GM12874 (cell line): ENCODE measurements at regions not wholly inside any gene's neighbourhood (a gene's known extent, or its start where the extent isn't known, plus 50 kb on each side); places are given as distances from the start of the nearest gene placed in this dataset.
A peak's percentile ranks its signal among the peaks of the same experiment; 100 is the strongest.

Experiments used
- TF ChIP-seq, protein P1 (sequence below): IDR thresholded peaks from 2 replicates; pipeline ENCODE4 v1.5.1; 2011; ENCODE audit warnings: low read depth, mild to moderate bottlenecking, control low read depth, low read length, moderate library complexity; ENCODE audit not compliant: insufficient read depth

DNA sequence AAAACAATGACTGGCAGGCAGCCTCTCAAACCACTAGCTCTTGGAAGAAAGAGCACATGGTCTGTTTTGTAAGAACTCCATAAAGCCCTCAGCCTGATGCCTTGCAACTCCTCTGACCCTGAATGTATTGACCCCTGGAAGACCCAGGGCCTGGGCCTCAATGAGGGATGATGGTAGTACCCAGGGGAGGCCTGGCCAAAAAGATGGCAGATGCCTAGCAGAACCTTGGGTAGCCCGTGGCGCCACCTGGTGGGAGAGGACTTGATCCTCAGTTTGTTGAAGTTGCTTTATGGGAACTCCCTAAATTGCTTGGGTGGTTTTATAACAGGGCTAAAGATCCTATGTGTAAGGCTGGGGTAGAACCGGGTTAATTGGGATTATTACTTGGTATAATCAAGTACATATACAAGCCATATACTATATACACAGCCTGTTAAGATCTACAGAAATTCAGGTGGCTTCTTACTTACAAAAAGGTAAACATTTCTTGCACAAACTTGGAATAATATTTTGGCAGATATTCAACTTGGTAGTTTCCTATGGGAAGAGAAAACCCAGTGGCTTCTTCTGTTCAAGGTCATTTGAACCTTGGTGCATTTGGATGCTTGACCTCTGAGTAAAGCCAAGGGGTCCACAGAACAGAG lies 95.8 kb upstream of the CACUL1 start:
- TF ChIP-seq, protein P1, sequence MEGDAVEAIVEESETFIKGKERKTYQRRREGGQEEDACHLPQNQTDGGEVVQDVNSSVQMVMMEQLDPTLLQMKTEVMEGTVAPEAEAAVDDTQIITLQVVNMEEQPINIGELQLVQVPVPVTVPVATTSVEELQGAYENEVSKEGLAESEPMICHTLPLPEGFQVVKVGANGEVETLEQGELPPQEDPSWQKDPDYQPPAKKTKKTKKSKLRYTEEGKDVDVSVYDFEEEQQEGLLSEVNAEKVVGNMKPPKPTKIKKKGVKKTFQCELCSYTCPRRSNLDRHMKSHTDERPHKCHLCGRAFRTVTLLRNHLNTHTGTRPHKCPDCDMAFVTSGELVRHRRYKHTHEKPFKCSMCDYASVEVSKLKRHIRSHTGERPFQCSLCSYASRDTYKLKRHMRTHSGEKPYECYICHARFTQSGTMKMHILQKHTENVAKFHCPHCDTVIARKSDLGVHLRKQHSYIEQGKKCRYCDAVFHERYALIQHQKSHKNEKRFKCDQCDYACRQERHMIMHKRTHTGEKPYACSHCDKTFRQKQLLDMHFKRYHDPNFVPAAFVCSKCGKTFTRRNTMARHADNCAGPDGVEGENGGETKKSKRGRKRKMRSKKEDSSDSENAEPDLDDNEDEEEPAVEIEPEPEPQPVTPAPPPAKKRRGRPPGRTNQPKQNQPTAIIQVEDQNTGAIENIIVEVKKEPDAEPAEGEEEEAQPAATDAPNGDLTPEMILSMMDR: peak; percentile 69

DNA sequence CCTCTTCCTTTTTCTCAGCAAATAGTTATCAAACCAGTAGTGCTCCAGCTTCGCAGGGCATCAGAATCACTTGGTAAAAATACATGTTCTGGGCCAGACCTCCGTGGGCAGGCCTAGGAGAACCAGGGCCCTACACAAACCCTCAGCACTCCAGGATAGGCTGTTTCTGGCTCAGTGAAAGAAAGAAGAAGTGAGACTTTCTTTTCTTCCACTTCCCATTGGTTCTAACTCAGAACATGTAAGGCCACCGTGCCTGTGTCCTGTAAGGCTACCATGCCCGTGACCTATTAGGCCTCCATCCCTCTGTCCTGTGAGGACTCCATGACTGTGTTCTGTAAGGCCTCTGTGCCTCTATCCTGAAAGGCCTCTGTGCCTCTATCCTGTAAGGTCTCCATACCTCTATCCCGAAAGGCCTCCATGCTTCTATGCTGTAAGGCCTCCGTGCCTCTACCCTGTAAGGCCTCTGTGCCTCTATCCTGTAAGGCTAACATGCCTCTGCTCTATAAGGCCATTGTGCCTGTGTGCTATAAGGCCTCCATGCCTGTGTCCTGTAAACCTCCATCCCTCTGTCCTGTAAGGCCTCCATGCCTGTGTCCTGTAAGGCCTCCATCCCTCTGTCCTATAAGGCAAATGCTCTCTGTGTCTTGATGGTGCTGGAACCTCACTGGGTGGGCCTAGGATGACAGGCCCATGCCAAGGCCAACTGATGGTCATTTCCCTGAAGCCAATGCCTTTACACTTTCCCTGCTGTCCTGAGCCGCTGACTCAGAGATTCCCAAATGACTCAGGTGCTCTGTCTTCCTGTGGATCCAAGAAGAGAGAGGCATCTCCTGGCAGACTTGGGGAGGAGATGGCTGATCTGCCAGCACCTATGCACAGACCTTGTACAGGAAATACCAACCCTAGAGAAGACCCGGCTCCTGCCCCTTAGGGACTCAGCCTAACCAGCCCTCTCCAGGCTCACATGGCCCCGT lies 96.6 kb upstream of the CACUL1 start:
- TF ChIP-seq, protein P1: no peak

DNA sequence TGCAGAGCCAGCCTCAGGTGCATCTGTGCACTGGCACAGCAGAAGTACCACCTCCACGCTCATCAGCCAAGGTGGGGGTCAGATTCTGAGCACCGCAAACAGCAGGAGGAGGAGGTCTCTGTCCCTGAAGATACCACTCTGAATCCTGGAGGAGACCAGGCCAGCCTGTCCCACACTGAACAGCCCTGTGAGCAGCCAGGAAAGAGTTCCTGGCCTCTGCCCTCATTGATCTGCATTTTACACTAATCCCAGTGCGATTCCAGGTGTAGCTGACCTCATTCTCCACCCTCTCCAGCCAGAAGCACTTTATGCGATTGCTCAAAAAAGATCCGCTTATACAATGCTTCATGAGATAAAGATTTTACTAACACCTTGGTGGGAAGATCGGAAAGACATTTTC lies 99.1 kb upstream of the CACUL1 start:
- TF ChIP-seq, protein P1: no peak

DNA sequence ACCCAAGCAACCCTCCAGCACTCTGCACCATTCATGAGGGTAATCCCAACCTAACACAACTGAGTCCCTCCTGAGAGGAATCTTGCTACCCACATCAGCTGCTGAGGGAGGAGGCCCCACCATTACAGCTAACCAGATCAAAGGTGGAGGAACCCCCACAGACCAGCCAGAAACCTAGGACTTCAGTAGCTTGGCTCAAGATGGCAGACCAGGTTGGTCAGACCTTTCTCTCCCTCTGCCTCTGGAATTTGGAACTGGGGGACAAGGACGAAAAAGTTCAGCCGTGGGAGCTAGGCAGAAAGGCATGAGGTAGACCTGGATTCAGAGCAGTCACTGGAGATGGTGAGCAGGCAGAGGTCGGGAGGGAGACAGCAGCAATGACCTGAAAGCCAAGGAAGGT lies 101.3 kb upstream of the CACUL1 start:
- TF ChIP-seq, protein P1: no peak

DNA sequence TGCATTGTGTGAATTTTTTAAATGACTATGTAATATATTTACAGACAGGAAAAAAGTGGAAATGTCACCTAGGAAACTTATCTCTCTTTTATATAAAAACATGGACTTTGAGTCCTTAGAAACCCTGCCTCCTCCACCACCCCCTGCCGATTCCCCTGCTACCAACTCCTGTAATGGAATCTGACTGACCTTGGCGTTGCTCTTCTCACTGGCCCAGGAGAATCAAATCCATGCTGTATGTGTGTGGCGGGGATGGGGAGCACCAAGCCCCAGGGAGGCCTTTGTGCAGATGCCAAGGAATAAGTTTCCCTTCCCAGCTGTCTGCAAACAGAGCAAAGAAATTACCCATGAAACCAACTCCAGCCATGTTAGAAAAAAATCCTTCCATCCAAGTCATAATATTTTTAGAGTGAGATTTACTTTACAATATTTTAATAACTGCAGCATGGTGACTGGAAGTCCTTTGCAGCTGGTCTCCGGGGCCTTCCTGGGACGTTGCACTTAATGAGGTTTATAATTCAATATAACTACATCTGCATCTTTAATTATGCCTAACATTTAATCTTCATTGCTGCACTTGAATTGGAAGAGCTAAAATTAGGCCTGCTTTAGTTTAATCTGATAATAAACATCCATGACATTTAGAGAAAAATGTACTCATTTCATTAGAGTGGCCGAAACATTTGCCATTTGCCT lies 111.4 kb upstream of the CACUL1 start:
- TF ChIP-seq, protein P1: no peak

DNA sequence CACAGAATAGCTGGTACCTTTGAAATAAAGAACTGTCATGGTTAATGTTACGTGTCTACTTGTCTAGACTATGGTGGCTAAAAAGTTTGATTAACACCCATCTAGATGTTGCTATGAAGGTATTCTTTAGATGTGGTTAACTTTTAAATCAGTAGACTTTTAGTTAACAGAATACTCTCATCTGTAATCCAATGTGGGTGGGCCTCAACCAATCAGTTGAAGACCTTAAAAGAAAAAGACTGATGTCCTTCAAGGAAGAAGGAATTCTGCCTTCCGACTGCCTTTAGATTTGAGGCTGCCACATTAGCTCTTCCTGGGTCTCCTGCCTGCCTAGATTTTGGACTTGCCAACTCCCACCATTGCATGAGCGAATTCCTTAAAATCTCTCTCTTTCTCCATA lies 113.0 kb upstream of the CACUL1 start:
- TF ChIP-seq, protein P1: no peak

DNA sequence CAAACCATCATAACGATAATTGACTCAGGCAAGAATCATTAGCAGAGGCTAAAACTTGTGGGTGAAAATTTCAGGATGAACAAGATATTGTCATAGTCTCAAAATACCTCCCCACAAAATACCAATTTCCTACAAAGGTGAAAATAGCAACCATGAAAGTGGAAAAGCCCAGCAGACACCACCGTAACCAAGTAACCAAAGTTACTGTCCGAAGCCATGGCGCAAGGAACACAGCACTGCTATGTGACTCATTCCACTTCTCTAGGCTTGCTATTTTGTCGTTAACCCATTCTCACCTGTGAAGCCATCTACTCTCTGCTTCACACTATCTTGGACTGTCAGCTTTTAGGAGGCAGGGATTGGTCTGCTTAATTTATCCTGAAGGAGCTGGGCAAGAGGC lies 113.8 kb upstream of the CACUL1 start:
- TF ChIP-seq, protein P1: no peak
